WTC11 (cell line): ENCODE measurements at regions not wholly inside any gene's neighbourhood (a gene's known extent, or its start where the extent isn't known, plus 50 kb on each side); places are given as distances from the start of the nearest gene placed in this dataset.
A peak's percentile ranks its signal among the peaks of the same experiment; 100 is the strongest.

Source experiments
- ATAC-seq: fragments of 200-7000 bp; cut with Tn5 transposase; 2 replicates; pipeline ENCODE4 v1.10.0; 2021; ENCODE audit warnings: mild to moderate bottlenecking, moderate library complexity
- CTCF ChIA-PET: fragments of 300-600 bp; sonication (Branson Sonifier 250); formaldehyde crosslinking; loops from one replicate; lab custom pipeline; 2021; ENCODE audit warnings: antibody characterized with exemption; lab: Charles Lee
- POLR2A ChIA-PET: fragments of 350-600 bp; sonication (Branson Sonifier 250); formaldehyde crosslinking; loops from one replicate; lab custom pipeline; 2021; ENCODE audit warnings: antibody characterized with exemption; lab: Charles Lee
- DNase-seq: peaks from one replicate; pipeline ENCODE4 v3.0.0; 2021; ENCODE audit warnings: low spot score
- H3K27ac Mint-ChIP-seq: 2 replicates; pipeline ENCODE4 v1.8.0; 2021; ENCODE audit warnings: mixed read lengths
- H3K27me3 Mint-ChIP-seq: 2 replicates; pipeline ENCODE4 v1.8.0; 2021; ENCODE audit warnings: low read depth, mild to moderate bottlenecking, moderate library complexity, mixed read lengths
- H3K36me3 Mint-ChIP-seq: 2 replicates; pipeline ENCODE4 v1.8.0; 2021; ENCODE audit warnings: mixed read lengths
- H3K4me1 Mint-ChIP-seq: 2 replicates; pipeline ENCODE4 v1.8.0; 2022; ENCODE audit warnings: mixed read lengths
- H3K4me3 Mint-ChIP-seq: 2 replicates; pipeline ENCODE4 v1.8.0; 2021; ENCODE audit warnings: mild to moderate bottlenecking, moderate library complexity, mixed read lengths
- H3K9me3 Mint-ChIP-seq: 2 replicates; pipeline ENCODE4 v1.8.0; 2021; ENCODE audit warnings: mixed read lengths
- ESRRA ChIP-seq: sonication (generic); formaldehyde crosslinking; IDR thresholded peaks from 2 replicates; pipeline ENCODE4 v1.8.1; 2022; ENCODE audit warnings: mild to moderate bottlenecking, missing genetic modification reagents, borderline replicate concordance
- ETV6 ChIP-seq: sonication (generic); formaldehyde crosslinking; IDR thresholded peaks from 2 replicates; pipeline ENCODE4 v1.8.1; 2022; ENCODE audit warnings: mild to moderate bottlenecking, missing genetic modification reagents
- FOXJ3 ChIP-seq: sonication (generic); formaldehyde crosslinking; IDR thresholded peaks from 2 replicates; pipeline ENCODE4 v1.9.0; 2021; ENCODE audit warnings: missing genetic modification reagents, mild to moderate bottlenecking, borderline replicate concordance
- GABPB1 ChIP-seq: sonication (generic); formaldehyde crosslinking; IDR thresholded peaks from 2 replicates; pipeline ENCODE4 v1.8.1; 2023; ENCODE audit warnings: mild to moderate bottlenecking, missing genetic modification reagents
- HMGA2 ChIP-seq: fragments of 250-450 bp; sonication (Bioruptor Pico); IDR thresholded peaks from 2 replicates; pipeline ENCODE4 v1.4.0; 2021; ENCODE audit warnings: mild to moderate bottlenecking, moderate library complexity
- NFE2L1 ChIP-seq: sonication (generic); formaldehyde crosslinking; IDR thresholded peaks from 2 replicates; pipeline ENCODE4 v1.8.1; 2023; ENCODE audit warnings: missing genetic modification reagents
- ZNF121 ChIP-seq: sonication (generic); formaldehyde crosslinking; IDR thresholded peaks from 2 replicates; pipeline ENCODE4 v1.8.0; 2023; ENCODE audit warnings: missing genetic modification reagents
- ZNF317 ChIP-seq: sonication (generic); formaldehyde crosslinking; IDR thresholded peaks from 2 replicates; pipeline ENCODE4 v1.8.1; 2023; ENCODE audit warnings: low read depth, mild to moderate bottlenecking, moderate library complexity, missing genetic modification reagents, borderline replicate concordance
- ZNF396 ChIP-seq: fragments of 250-450 bp; sonication (Bioruptor Pico); IDR thresholded peaks from 2 replicates; pipeline ENCODE4 v1.8.0; 2021; ENCODE audit warnings: mild to moderate bottlenecking, moderate library complexity, borderline replicate concordance
- ZNF423 ChIP-seq: fragments of 250-450 bp; sonication (Bioruptor Pico); IDR thresholded peaks from 2 replicates; pipeline ENCODE4 v2.1.2; 2022; ENCODE audit warnings: mild to moderate bottlenecking, moderate library complexity
- TF ChIP-seq, protein P1 (sequence below): fragments of 250-450 bp; sonication (Bioruptor Pico); IDR thresholded peaks from 2 replicates; pipeline ENCODE4 v1.9.0; 2021; ENCODE audit warnings: mild to moderate bottlenecking, borderline replicate concordance
- TF ChIP-seq, protein P2 (sequence below): sonication (generic); formaldehyde crosslinking; IDR thresholded peaks from 2 replicates; pipeline ENCODE4 v1.8.1; 2023; ENCODE audit warnings: mild to moderate bottlenecking, missing genetic modification reagents, moderate library complexity
- TF ChIP-seq, protein P3 (sequence below): sonication (generic); formaldehyde crosslinking; IDR thresholded peaks from 2 replicates; pipeline ENCODE4 v1.8.0; 2023; ENCODE audit warnings: missing genetic modification reagents, mild to moderate bottlenecking, borderline replicate concordance
- TF ChIP-seq, protein P4 (sequence below): fragments of 250-450 bp; sonication (Bioruptor Pico); IDR thresholded peaks from 2 replicates; pipeline ENCODE4 v1.9.0; 2021; ENCODE audit warnings: mild to moderate bottlenecking
- TF ChIP-seq, protein P5 (sequence below): sonication (generic); formaldehyde crosslinking; IDR thresholded peaks from 2 replicates; pipeline ENCODE4 v1.8.1; 2022; ENCODE audit warnings: mild to moderate bottlenecking, missing genetic modification reagents, moderate library complexity, borderline replicate concordance
- TF ChIP-seq, protein P6 (sequence below): sonication (generic); formaldehyde crosslinking; IDR thresholded peaks from 2 replicates; pipeline ENCODE4 v1.8.1; 2023; ENCODE audit warnings: mild to moderate bottlenecking, missing genetic modification reagents
- TF ChIP-seq, protein P7 (sequence below): sonication (generic); formaldehyde crosslinking; IDR thresholded peaks from 2 replicates; pipeline ENCODE4 v1.8.1; 2023; ENCODE audit warnings: mild to moderate bottlenecking, missing genetic modification reagents, moderate library complexity

DNA sequence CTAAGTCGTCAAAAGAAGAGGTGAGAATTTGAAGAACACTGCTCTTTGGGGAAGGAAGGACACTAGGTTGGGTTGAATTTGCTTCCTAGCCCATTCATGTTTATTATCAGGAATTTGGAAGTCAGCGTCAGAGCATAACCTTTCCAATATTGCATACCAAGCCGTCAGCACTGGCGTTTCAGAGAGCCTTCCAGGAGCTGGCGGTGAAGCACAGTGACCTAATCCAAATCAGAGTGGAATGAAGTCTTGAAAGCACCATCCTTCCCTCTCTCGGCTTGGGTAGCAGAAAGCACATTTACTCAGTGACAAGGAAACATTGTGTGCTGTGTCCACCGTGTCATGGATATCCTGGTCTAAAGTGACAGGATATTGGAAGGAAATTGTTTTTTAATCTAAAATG, 240.3 kb upstream of the PELI2 start (continued):
- TF ChIP-seq, protein P1, sequence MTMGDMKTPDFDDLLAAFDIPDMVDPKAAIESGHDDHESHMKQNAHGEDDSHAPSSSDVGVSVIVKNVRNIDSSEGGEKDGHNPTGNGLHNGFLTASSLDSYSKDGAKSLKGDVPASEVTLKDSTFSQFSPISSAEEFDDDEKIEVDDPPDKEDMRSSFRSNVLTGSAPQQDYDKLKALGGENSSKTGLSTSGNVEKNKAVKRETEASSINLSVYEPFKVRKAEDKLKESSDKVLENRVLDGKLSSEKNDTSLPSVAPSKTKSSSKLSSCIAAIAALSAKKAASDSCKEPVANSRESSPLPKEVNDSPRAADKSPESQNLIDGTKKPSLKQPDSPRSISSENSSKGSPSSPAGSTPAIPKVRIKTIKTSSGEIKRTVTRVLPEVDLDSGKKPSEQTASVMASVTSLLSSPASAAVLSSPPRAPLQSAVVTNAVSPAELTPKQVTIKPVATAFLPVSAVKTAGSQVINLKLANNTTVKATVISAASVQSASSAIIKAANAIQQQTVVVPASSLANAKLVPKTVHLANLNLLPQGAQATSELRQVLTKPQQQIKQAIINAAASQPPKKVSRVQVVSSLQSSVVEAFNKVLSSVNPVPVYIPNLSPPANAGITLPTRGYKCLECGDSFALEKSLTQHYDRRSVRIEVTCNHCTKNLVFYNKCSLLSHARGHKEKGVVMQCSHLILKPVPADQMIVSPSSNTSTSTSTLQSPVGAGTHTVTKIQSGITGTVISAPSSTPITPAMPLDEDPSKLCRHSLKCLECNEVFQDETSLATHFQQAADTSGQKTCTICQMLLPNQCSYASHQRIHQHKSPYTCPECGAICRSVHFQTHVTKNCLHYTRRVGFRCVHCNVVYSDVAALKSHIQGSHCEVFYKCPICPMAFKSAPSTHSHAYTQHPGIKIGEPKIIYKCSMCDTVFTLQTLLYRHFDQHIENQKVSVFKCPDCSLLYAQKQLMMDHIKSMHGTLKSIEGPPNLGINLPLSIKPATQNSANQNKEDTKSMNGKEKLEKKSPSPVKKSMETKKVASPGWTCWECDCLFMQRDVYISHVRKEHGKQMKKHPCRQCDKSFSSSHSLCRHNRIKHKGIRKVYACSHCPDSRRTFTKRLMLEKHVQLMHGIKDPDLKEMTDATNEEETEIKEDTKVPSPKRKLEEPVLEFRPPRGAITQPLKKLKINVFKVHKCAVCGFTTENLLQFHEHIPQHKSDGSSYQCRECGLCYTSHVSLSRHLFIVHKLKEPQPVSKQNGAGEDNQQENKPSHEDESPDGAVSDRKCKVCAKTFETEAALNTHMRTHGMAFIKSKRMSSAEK (CRISPR knock-in tag), result no peak
- TF ChIP-seq ZNF317 (no peak), ZNF121 (CRISPR knock-in tag) (no peak)
- TF ChIP-seq, protein P2, sequence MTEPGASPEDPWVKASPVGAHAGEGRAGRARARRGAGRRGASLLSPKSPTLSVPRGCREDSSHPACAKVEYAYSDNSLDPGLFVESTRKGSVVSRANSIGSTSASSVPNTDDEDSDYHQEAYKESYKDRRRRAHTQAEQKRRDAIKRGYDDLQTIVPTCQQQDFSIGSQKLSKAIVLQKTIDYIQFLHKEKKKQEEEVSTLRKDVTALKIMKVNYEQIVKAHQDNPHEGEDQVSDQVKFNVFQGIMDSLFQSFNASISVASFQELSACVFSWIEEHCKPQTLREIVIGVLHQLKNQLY (CRISPR knock-in tag), result no peak

DNA sequence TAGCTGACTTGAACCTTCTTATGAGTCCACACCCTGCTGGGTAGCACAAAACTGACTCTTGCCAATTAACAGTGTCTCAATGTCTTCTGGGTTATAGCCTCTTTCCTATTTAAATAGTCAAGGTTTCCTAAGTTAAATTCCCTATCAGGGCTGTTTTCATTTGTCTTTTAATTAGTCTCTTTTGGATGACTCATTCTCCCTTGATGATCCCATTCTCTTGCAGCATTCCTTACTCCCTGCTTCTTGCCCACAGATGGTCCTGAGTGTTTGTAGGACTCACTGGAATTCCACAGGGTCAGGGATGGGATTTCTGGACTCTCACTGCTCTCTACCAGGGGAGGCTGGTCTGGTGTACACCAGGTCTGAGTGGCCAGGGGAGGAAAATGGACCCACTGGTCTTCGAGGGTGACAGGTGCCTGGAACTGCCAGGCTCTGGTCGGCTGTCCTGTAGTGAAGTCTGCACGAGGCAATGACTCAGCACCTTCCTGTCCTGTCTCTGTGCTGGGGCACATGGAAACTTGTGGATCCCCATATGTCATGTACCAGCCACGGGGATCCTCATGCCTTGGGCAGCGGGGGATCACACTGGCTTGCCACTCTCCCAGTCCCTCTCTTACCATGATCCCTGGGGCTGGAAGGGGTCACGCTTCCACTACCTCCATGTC, 236.5 kb upstream of the PELI2 start:
- peaks cover 12% of the 10 kb centered on the region for H3K9me3 Mint-ChIP-seq
- H3K27me3 Mint-ChIP-seq, result no peaks in the 10 kb centered on the region
- peaks cover 12% of the 10 kb centered on the region for H3K4me1 Mint-ChIP-seq
- H3K36me3 Mint-ChIP-seq, result no peaks in the 10 kb centered on the region
- no peak overlapping the region for H3K27ac Mint-ChIP-seq
- DNase-seq, result no peak
- POLR2A ChIA-PET, result no interaction called here
- H3K4me3 Mint-ChIP-seq, result no peak overlapping the region
- CTCF ChIA-PET, result no interaction called here
- TF ChIP-seq ETV6, result no peak
- TF ChIP-seq ESRRA (CRISPR knock-in tag), result no peak
- no peak for TF ChIP-seq ZNF317
- TF ChIP-seq, protein P3, sequence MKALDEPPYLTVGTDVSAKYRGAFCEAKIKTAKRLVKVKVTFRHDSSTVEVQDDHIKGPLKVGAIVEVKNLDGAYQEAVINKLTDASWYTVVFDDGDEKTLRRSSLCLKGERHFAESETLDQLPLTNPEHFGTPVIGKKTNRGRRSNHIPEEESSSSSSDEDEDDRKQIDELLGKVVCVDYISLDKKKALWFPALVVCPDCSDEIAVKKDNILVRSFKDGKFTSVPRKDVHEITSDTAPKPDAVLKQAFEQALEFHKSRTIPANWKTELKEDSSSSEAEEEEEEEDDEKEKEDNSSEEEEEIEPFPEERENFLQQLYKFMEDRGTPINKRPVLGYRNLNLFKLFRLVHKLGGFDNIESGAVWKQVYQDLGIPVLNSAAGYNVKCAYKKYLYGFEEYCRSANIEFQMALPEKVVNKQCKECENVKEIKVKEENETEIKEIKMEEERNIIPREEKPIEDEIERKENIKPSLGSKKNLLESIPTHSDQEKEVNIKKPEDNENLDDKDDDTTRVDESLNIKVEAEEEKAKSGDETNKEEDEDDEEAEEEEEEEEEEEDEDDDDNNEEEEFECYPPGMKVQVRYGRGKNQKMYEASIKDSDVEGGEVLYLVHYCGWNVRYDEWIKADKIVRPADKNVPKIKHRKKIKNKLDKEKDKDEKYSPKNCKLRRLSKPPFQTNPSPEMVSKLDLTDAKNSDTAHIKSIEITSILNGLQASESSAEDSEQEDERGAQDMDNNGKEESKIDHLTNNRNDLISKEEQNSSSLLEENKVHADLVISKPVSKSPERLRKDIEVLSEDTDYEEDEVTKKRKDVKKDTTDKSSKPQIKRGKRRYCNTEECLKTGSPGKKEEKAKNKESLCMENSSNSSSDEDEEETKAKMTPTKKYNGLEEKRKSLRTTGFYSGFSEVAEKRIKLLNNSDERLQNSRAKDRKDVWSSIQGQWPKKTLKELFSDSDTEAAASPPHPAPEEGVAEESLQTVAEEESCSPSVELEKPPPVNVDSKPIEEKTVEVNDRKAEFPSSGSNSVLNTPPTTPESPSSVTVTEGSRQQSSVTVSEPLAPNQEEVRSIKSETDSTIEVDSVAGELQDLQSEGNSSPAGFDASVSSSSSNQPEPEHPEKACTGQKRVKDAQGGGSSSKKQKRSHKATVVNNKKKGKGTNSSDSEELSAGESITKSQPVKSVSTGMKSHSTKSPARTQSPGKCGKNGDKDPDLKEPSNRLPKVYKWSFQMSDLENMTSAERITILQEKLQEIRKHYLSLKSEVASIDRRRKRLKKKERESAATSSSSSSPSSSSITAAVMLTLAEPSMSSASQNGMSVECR (CRISPR knock-in tag), result no peak
- TF ChIP-seq NFE2L1 (CRISPR knock-in tag), result peak; percentile 83
- TF ChIP-seq, protein P4, sequence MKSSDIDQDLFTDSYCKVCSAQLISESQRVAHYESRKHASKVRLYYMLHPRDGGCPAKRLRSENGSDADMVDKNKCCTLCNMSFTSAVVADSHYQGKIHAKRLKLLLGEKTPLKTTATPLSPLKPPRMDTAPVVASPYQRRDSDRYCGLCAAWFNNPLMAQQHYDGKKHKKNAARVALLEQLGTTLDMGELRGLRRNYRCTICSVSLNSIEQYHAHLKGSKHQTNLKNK (CRISPR knock-in tag), result no peak
- ATAC-seq, result peak; percentile 65

DNA sequence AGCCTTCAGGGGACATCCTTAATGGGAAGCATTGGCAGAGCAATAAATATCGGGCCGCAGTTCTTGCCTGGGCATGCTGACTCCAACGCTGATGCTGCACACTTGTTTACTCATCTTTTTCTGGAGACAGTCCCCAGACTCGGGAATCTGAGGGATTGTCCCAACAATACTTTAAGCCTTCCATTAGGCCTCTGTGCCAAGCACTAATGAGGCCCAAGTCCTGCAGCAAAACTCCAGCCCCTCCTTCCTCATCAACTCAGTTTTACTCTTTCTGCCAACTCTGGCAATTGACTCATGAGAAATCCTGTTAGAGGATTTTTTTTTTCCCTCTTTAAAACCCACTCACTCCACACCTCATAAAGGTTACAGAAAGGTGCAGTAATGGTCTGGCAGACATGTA, 233.4 kb upstream of the PELI2 start:
- peaks cover 12% of the 10 kb centered on the region for H3K9me3 Mint-ChIP-seq
- no peak overlapping the region for H3K4me3 Mint-ChIP-seq
- POLR2A ChIA-PET, result no interaction called here
- DNase-seq, result no peak
- no peak for ATAC-seq
- H3K4me1 Mint-ChIP-seq, result peaks cover 20% of the 10 kb centered on the region
- no peaks in the 10 kb centered on the region for H3K27me3 Mint-ChIP-seq
- H3K36me3 Mint-ChIP-seq, result no peaks in the 10 kb centered on the region
- H3K27ac Mint-ChIP-seq, result no peak overlapping the region
- CTCF ChIA-PET, result no interaction called here
- TF ChIP-seq GABPB1, result no peak
- no peak for TF ChIP-seq ZNF396 (CRISPR knock-in tag)
- no peak for TF ChIP-seq HMGA2 (CRISPR knock-in tag)
- TF ChIP-seq FOXJ3 (CRISPR knock-in tag), result no peak
- TF ChIP-seq, protein P5, sequence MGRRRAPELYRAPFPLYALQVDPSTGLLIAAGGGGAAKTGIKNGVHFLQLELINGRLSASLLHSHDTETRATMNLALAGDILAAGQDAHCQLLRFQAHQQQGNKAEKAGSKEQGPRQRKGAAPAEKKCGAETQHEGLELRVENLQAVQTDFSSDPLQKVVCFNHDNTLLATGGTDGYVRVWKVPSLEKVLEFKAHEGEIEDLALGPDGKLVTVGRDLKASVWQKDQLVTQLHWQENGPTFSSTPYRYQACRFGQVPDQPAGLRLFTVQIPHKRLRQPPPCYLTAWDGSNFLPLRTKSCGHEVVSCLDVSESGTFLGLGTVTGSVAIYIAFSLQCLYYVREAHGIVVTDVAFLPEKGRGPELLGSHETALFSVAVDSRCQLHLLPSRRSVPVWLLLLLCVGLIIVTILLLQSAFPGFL (CRISPR knock-in tag), result no peak
- no peak for TF ChIP-seq NFE2L1 (CRISPR knock-in tag)
- TF ChIP-seq ZNF423 (CRISPR knock-in tag), result no peak
- TF ChIP-seq, protein P6, sequence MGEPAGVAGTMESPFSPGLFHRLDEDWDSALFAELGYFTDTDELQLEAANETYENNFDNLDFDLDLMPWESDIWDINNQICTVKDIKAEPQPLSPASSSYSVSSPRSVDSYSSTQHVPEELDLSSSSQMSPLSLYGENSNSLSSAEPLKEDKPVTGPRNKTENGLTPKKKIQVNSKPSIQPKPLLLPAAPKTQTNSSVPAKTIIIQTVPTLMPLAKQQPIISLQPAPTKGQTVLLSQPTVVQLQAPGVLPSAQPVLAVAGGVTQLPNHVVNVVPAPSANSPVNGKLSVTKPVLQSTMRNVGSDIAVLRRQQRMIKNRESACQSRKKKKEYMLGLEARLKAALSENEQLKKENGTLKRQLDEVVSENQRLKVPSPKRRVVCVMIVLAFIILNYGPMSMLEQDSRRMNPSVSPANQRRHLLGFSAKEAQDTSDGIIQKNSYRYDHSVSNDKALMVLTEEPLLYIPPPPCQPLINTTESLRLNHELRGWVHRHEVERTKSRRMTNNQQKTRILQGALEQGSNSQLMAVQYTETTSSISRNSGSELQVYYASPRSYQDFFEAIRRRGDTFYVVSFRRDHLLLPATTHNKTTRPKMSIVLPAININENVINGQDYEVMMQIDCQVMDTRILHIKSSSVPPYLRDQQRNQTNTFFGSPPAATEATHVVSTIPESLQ (CRISPR knock-in tag), result no peak
- TF ChIP-seq, protein P7, sequence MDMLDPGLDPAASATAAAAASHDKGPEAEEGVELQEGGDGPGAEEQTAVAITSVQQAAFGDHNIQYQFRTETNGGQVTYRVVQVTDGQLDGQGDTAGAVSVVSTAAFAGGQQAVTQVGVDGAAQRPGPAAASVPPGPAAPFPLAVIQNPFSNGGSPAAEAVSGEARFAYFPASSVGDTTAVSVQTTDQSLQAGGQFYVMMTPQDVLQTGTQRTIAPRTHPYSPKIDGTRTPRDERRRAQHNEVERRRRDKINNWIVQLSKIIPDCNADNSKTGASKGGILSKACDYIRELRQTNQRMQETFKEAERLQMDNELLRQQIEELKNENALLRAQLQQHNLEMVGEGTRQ (CRISPR knock-in tag), result no peak
